Sigmoid colon (tissue), 3 donors: ENCODE measurements at regions not wholly inside any gene's neighbourhood (a gene's known extent, or its start where the extent isn't known, plus 50 kb on each side); places are given as distances from the start of the nearest gene placed in this dataset.

Experiments used
- CTCF ChIP-seq, 4 experiments: fragments of 450-650 bp in 3 of 4; fragments of 200-600 bp in 1 of 4; IDR thresholded peaks; one replicate each; pipeline ENCODE4 v1.5.1; 2016 to 2019; ENCODE audit warnings: antibody characterized with exemption in 4 of 4, mild to moderate bottlenecking in 3 of 4, moderate library complexity in 2 of 4
- POLR2A ChIP-seq, 2 donors: fragments of 450-650 bp; IDR thresholded peaks; one replicate each; pipeline ENCODE4 v1.6.1; 2016; ENCODE audit warnings: antibody characterized with exemption in 2 of 2, mild to moderate bottlenecking in 2 of 2, moderate library complexity in 2 of 2

GRCh38 chr13:62162860-62163259, 747.2 kb upstream of the PCDH20 start:
- TF ChIP-seq CTCF (IDR thresholded peaks at IDR 0.05) (no peak), POLR2A (IDR thresholded peaks at IDR 0.05) (no peak)
